ENCODE measurements at regions not wholly inside any gene's neighbourhood (a gene's known extent, or its start where the extent isn't known, plus 50 kb on each side); places are given as distances from the start of the nearest gene placed in this dataset.

DNA sequence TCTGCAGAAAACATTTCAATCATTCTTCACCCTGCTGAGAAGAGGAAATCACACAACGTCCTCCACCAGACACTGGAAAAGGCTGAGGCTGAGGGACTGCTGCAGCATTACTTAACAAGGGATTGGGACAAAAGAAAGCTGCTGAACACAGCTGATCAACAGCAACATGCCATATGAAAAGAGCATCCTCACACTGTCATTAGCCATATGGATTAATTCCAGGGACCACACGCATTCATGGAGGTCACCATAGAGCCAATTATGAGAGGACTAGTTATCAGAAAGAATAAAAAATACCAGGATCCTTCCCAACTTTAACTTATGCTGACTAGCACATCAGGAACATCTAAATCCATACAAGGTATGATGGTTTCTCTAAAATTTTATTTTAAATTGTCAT, 825.0 kb downstream of the NLGN4Y start:
- TF ChIP-seq, protein P1, sequence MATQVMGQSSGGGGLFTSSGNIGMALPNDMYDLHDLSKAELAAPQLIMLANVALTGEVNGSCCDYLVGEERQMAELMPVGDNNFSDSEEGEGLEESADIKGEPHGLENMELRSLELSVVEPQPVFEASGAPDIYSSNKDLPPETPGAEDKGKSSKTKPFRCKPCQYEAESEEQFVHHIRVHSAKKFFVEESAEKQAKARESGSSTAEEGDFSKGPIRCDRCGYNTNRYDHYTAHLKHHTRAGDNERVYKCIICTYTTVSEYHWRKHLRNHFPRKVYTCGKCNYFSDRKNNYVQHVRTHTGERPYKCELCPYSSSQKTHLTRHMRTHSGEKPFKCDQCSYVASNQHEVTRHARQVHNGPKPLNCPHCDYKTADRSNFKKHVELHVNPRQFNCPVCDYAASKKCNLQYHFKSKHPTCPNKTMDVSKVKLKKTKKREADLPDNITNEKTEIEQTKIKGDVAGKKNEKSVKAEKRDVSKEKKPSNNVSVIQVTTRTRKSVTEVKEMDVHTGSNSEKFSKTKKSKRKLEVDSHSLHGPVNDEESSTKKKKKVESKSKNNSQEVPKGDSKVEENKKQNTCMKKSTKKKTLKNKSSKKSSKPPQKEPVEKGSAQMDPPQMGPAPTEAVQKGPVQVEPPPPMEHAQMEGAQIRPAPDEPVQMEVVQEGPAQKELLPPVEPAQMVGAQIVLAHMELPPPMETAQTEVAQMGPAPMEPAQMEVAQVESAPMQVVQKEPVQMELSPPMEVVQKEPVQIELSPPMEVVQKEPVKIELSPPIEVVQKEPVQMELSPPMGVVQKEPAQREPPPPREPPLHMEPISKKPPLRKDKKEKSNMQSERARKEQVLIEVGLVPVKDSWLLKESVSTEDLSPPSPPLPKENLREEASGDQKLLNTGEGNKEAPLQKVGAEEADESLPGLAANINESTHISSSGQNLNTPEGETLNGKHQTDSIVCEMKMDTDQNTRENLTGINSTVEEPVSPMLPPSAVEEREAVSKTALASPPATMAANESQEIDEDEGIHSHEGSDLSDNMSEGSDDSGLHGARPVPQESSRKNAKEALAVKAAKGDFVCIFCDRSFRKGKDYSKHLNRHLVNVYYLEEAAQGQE (IDR thresholded peaks at IDR 0.05; ENCODE audit: insufficient read depth in 1 of 2, low read depth in 2 of 2, low read length in 2 of 2) = no peak
- TF ChIP-seq POLR2AphosphoS5 (IDR thresholded peaks at IDR 0.05; ENCODE audit: low read depth, low read length) (no peak), TAF1 (IDR thresholded peaks at IDR 0.05; ENCODE audit: borderline replicate concordance, insufficient read depth, low read length) (no peak), SIN3A (IDR thresholded peaks at IDR 0.05; ENCODE audit: borderline replicate concordance, insufficient read depth, low read length) (no peak)

Data from PFSK-1 (cell line).